BLaER1 (cell line): ENCODE measurements at regions not wholly inside any gene's neighbourhood (a gene's known extent, or its start where the extent isn't known, plus 50 kb on each side); places are given as distances from the start of the nearest gene placed in this dataset.
"Not testable (repeated sequence)": the region's sequence is repeated elsewhere in the genome, so short reads cannot be mapped to it uniquely, and the experiment has no call there.

Experiments
- H3K27ac ChIP-seq: shearing (Covaris generic); formaldehyde crosslinking; 2 replicates; pipeline ENCODE4 v1.8.1; 2022
- H3K27me3 ChIP-seq: shearing (Covaris generic); formaldehyde crosslinking; 2 replicates; pipeline ENCODE4 v1.8.1; 2022
- H3K36me3 ChIP-seq: shearing (Covaris generic); formaldehyde crosslinking; 2 replicates; pipeline ENCODE4 v1.8.1; 2022
- H3K4me1 ChIP-seq: shearing (Covaris generic); formaldehyde crosslinking; 2 replicates; pipeline ENCODE4 v1.8.1; 2022
- H3K4me2 ChIP-seq: shearing (Covaris generic); formaldehyde crosslinking; 2 replicates; pipeline ENCODE4 v1.8.1; 2022
- H3K4me3 ChIP-seq: shearing (Covaris generic); formaldehyde crosslinking; 2 replicates; pipeline ENCODE4 v1.8.1; 2022
- H3K9ac ChIP-seq: shearing (Covaris generic); formaldehyde crosslinking; 2 replicates; pipeline ENCODE4 v1.8.1; 2022
- H3K9me3 ChIP-seq: shearing (Covaris generic); formaldehyde crosslinking; 2 replicates; pipeline ENCODE4 v1.8.1; 2022
- H4K20me1 ChIP-seq: shearing (Covaris generic); formaldehyde crosslinking; 2 replicates; pipeline ENCODE4 v1.8.1; 2022
- Cebpa-rat ChIP-seq: shearing (Covaris generic); IDR thresholded peaks from 2 replicates; pipeline ENCODE4 v1.8.1; 2022

DNA sequence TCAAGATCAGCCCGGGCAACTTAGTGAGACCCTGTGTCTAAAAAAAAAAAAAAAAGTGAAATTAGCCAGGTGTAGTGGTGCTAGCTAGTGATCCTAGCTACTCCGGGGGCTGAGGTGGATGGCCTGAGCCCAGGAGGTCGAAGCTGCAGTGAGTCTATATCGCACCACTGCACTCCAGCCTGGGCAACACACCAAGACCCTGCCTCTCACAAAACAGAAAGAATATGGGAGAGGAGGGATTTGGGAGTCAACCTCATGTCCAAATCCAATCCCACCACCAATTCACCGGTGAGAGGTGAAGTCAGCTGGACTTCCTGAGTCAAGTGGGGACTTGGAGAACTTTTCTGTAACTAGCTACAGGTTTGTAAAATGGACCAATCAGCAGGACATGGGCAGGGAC lies 80.5 kb upstream of the MFGE8 start:
- Histone ChIP-seq H3K4me3 (no peak overlapping the region), H3K4me1 (no peaks in the 10 kb centered on the region), H3K4me2 (no peak overlapping the region), H4K20me1 (no peaks in the 10 kb centered on the region), H3K27ac (no peak overlapping the region), H3K27me3 (no peaks in the 10 kb centered on the region), H3K36me3 (no peaks in the 10 kb centered on the region), H3K9ac (no peak overlapping the region), H3K9me3 (no peaks in the 10 kb centered on the region)
- no peak for TF ChIP-seq Cebpa-rat

DNA sequence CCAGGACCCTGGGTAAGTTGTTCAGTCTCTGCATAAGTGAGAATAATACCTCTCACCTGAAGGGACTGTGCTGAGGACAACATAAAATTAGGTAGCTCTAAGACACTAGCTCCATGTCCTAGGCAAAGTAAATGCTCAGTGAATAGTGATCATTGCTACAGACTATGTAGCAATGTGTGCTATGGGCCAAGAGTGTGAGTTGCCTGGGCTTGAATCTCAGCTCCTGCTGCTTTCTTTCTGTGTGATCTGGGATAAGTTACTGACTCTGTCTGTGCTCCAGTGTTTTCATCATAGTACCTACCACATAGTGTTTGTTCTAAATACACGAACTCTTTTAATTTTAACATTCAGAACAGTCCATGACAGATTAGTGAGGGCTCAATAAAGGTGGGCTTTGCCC lies 81.1 kb upstream of the MFGE8 start:
- no peaks in the 10 kb centered on the region for H3K9me3 ChIP-seq
- no peak overlapping the region for H3K4me3 ChIP-seq
- H3K27me3 ChIP-seq: no peaks in the 10 kb centered on the region
- H4K20me1 ChIP-seq: no peaks in the 10 kb centered on the region
- no peak for TF ChIP-seq Cebpa-rat
- no peak overlapping the region for H3K4me2 ChIP-seq
- H3K36me3 ChIP-seq: no peaks in the 10 kb centered on the region
- H3K27ac ChIP-seq: no peak overlapping the region
- no peaks in the 10 kb centered on the region for H3K4me1 ChIP-seq
- no peak overlapping the region for H3K9ac ChIP-seq

DNA sequence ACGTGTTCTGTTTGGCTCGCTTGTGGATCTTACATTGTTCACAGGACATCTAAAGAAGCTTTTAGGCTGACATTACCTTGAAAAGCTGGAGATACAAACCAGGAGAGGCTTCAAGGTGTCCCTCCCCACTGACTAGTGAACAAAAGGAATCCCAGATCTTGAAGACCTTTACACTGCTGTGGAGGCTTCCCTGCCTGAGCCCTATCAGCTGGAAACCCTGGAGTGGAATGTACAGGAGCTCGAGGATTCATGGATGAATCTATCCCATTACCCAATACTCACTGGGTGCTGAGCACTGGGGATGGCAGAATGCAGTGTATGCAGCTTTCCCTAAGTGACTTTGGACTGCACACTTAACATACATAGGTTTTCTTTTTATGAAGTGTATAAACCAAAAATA lies 82.3 kb upstream of the MFGE8 start:
- Histone ChIP-seq H3K9me3 (no peaks in the 10 kb centered on the region), H3K4me3 (no peak overlapping the region), H3K36me3 (no peaks in the 10 kb centered on the region), H3K4me2 (no peak overlapping the region), H3K9ac (no peak overlapping the region), H3K4me1 (no peaks in the 10 kb centered on the region), H3K27ac (no peak overlapping the region), H3K27me3 (no peaks in the 10 kb centered on the region), H4K20me1 (no peaks in the 10 kb centered on the region)
- TF ChIP-seq Cebpa-rat: no peak

DNA sequence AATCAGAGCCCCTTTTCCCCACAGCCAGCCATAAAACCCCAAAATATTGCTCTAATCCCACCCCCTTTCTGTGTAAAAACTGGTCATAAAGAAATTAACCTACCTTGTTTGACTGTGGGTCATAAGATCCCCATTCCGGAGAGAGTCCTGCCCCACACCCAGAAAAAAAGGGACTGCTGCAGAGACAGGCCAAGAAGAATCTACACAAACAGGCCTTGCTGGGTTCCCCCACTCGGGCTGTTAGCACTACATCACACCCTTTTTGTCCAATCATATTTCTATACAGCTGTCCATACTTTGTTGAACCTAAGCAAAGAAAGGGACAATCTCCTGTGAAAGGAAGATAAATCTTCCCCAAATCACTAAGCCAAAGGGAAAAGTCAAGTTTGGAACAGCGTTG lies 84.4 kb upstream of the MFGE8 start:
- Histone ChIP-seq H3K9ac (no peak overlapping the region), H3K4me3 (no peak overlapping the region), H3K4me1 (peaks cover 11% of the 10 kb centered on the region), H3K27me3 (no peaks in the 10 kb centered on the region), H3K36me3 (no peaks in the 10 kb centered on the region), H3K4me2 (no peak overlapping the region), H4K20me1 (no peaks in the 10 kb centered on the region), H3K27ac (no peak overlapping the region), H3K9me3 (no peaks in the 10 kb centered on the region)
- no peak for TF ChIP-seq Cebpa-rat

DNA sequence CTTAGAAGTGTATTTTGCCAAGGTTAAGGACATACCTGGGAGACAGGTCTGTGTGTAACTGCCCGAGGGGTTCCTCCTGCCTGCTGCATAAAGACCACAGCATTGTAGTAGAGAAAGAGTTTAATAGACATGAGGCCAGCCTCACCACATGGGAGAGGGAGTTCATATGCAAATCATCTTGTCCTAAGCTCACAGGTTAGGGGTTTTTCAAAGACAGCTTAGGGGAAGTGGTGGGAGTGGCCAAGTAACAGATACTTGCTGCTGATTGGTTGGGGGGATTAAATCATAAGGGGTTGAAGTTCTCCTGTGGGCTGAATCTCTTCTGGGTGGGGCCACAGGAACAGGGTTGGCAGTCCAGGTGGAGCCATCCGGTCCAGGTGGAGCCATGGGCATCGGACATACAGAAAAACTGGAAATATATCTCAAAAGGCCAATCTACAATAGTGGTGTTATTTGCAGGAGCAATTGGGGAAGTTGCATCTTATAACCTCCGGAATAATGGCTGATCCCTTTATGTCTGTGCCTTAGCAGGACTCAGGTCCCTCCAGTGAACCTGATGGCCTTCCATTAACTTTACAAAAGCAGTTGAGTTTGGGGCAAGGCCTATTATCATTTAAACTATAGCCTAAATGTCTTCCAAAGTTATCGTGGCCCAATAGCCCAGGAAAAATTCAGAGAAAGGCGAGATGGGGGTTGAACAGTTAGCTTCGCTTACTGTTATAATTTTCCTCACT lies 86.0 kb upstream of the MFGE8 start:
- Histone ChIP-seq H3K4me3 (no peak overlapping the region), H4K20me1 (no peaks in the 10 kb centered on the region), H3K36me3 (no peaks in the 10 kb centered on the region), H3K27me3 (no peaks in the 10 kb centered on the region), H3K4me1 (peaks cover 15% of the 10 kb centered on the region), H3K27ac (no peak overlapping the region), H3K9me3 (no peaks in the 10 kb centered on the region), H3K9ac (no peak overlapping the region), H3K4me2 (no peak overlapping the region)
- TF ChIP-seq Cebpa-rat: no peak

DNA sequence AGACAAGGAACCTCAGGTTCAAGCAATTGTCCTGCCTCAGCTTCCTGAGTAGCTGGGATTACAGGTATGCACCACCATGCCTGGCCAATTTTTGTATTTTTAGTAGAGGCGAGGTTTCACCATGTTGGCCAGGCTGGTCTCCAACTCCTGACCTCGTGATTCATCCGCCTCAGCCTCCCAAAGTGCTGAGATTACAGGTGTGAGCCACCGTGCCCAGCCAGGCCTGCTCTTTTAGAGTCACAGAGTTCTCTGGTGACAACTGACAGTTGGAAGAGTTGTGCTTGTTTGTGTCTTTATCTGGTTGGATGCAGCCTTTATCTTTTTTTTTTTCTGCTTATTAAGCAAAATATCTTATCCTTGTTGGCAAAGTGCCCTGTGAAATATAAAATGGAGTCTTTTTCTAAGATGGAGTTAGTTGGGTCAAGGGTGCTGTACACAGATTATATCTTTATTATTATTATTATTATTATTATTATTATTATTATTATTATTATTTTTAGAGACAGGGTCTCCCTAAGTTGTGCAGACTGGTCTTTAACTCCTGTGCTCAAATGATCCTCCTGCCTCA lies 86.5 kb upstream of the ABHD2 start:
- 0 out of 2 replicates have a peak overlapping the region, but pooled peaks have one; percentile 37 for H3K27ac ChIP-seq
- peak overlapping the region; percentile 39 for H3K4me2 ChIP-seq

DNA sequence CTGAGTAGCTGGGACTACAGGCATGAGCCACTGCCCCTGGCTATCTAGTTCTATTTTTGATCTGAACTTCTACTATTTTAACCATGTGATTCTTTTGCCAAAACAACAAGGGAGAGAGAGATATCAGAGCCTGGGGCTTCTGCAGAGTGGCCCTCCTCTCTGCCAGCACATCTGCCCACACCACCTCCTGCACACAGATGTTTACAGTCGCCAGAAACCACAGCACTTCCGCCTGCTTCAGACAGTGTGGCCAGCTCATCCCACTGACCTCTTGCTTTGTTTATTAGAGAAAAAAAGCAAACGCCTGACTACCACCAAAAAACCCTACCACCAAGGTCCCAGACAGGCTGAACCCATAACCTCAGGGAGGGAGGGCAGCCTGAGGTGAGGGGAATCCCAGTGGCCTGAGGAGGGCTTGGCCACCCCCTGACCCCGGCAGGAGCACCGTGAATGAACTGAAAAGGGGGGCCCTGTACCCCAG lies 85.9 kb upstream of the ABHD2 start:
- no peak for TF ChIP-seq Cebpa-rat
- no peaks in the 10 kb centered on the region for H3K27me3 ChIP-seq
- H3K27ac ChIP-seq: 0 out of 2 replicates have a peak overlapping the region, but pooled peaks have one; percentile 37
- peak overlapping the region; percentile 30; the same call in 1 of the 2 replicates for H3K9ac ChIP-seq
- no peaks in the 10 kb centered on the region for H3K9me3 ChIP-seq
- H3K4me1 ChIP-seq: peaks cover 15% of the 10 kb centered on the region
- H4K20me1 ChIP-seq: no peaks in the 10 kb centered on the region
- H3K36me3 ChIP-seq: no peaks in the 10 kb centered on the region
- H3K4me3 ChIP-seq: no peak overlapping the region
- peak overlapping the region; percentile 39 for H3K4me2 ChIP-seq

More for the DNA sequence above, 86.5 kb upstream of the ABHD2 start:
- not testable (repeated sequence) for H4K20me1 ChIP-seq, H3K36me3 ChIP-seq, H3K27me3 ChIP-seq, H3K9me3 ChIP-seq, H3K9ac ChIP-seq, H3K4me3 ChIP-seq
- peaks cover 15% of the 10 kb centered on the region for H3K4me1 ChIP-seq

DNA sequence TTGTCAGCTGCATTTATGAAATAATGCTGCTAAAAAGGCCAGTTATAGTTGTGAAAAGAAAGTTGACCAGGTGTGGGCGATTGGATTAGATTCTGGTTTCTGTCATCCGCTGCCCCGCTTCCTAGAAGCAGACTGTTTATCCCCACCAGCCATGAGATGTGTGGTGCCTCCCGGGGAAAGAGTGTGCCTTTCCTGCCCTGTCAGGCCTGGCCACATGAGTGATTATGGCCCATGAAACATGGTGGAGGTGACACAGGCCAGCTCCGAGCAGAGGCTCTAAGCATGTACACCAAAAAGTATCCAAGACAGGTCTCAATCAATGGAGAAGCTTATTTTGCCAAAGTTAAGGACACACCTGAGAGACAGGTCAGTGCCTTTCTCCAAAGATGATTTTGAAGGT lies 85.4 kb upstream of the ABHD2 start:
- no peak for TF ChIP-seq Cebpa-rat
- Histone ChIP-seq H3K4me3 (no peak overlapping the region), H4K20me1 (no peaks in the 10 kb centered on the region), H3K4me1 (peaks cover 15% of the 10 kb centered on the region), H3K9me3 (no peaks in the 10 kb centered on the region), H3K27ac (no peak overlapping the region), H3K4me2 (peak overlapping the region; percentile 39), H3K36me3 (no peaks in the 10 kb centered on the region), H3K9ac (no peak overlapping the region), H3K27me3 (no peaks in the 10 kb centered on the region)

DNA sequence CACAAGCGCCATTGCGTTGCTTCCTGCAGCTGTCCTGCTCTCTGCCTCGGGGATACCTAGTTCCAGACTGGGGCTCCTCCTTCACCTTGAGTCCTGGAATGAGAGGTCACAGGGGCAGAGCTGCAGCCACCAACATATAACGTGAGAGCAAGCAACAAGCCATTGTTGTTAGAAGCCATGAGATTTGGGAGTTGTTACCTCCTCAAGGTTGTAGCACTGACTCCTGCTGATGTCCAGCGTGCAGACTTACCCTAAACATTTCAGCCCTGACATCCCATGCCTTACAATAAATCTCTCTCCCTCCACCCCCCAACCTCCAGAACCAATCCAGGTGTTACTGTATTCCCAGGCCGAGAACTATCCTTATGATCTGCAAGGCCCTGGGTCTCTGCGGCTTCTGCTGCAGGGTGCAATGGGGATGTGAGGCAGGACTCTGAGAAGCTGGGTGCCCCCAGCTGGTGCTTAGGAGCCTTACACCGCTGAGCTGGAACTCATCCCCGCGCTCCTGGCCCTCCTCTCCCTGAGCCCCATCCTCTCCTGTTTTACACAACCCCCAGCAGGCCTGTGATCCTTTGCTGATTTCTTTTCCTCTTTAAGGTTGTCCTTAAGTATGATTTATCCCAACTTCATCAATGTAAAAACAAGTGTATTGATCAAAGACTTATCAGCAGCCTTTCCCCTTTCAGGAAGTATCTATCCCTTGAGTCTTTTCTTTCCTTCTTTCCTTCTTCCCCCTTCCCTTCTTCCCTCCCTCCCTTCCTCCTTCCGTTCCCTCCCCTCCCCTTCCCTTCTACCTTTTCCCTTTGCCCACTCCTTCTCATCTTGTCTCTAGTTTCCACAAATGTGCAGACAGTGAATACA lies 84.2 kb upstream of the ABHD2 start:
- no peaks in the 10 kb centered on the region for H3K27me3 ChIP-seq
- no peak overlapping the region for H3K4me2 ChIP-seq
- no peak for TF ChIP-seq Cebpa-rat
- no peak overlapping the region for H3K27ac ChIP-seq
- H3K4me1 ChIP-seq: peaks cover 15% of the 10 kb centered on the region
- no peak overlapping the region for H3K4me3 ChIP-seq
- no peaks in the 10 kb centered on the region for H4K20me1 ChIP-seq
- H3K9me3 ChIP-seq: no peaks in the 10 kb centered on the region
- H3K9ac ChIP-seq: no peak overlapping the region
- no peaks in the 10 kb centered on the region for H3K36me3 ChIP-seq

DNA sequence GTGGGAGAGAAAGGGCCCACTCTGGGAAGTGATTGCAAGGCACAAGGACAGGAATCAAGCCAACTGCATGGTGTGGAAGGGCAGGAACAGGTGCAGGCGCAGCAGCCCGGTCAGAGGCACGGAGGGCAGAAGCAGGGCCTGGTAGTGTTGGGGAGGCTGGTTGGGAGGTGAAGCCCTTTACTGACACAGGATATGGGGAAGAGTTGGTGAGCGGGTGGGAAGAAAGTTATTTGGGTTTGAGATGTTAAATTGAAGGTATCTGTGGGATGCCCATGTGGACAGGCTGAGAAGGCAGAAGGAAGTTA lies 83.6 kb upstream of the ABHD2 start:
- Histone ChIP-seq H3K27ac (no peak overlapping the region), H3K9ac (no peak overlapping the region)
- TF ChIP-seq Cebpa-rat: no peak

DNA sequence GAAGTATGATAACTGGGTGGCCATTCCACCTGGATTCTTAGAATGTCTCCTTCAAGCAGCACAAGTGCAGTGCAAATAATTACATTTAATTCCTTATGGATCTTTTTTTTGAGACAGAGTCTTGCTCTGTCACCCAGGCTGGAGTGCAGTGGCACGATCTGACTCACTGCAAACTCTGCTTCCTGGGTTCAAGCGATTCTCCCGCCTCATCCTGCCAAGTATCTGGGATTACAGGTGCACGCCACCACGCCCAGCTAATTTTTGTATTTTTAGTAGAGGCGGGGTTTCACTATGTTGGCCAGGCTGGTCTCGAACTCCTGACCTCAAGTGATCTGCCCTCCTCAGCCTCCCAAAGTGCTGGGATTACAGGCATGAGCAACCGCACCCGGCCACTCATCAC lies 80.7 kb upstream of the ABHD2 start:
- H3K9me3 ChIP-seq, H4K20me1 ChIP-seq, H3K4me3 ChIP-seq, H3K9ac ChIP-seq, H3K4me2 ChIP-seq, H3K27me3 ChIP-seq, H3K4me1 ChIP-seq, H3K36me3 ChIP-seq, H3K27ac ChIP-seq: not testable (repeated sequence)

More for the DNA sequence above, 83.6 kb upstream of the ABHD2 start:
- H3K4me2 ChIP-seq: no peak overlapping the region
- H3K36me3 ChIP-seq: no peaks in the 10 kb centered on the region
- peaks cover 15% of the 10 kb centered on the region for H3K4me1 ChIP-seq
- no peaks in the 10 kb centered on the region for H3K27me3 ChIP-seq
- no peaks in the 10 kb centered on the region for H4K20me1 ChIP-seq
- no peaks in the 10 kb centered on the region for H3K9me3 ChIP-seq
- no peak overlapping the region for H3K4me3 ChIP-seq
